ENCODE measurements at regions not wholly inside any gene's neighbourhood (a gene's known extent, or its start where the extent isn't known, plus 50 kb on each side); places are given as distances from the start of the nearest gene placed in this dataset.
A peak's percentile ranks its signal among the peaks of the same experiment; 100 is the strongest.

- no peak for DNase-seq (ENCODE audit: extremely low read depth, low read depth, low spot score)
Measured at GRCh38 chr11:32161293-32161692, 70.4 kb downstream of the RCN1 start.

GRCh38 chr11:32162351-32162750 lies 71.5 kb downstream of the RCN1 start:
- no peak for DNase-seq (ENCODE audit: extremely low read depth, low read depth, low spot score)

- DNase-seq (ENCODE audit: extremely low read depth, low read depth, low spot score): no peak
Measured at GRCh38 chr11:32162906-32163305, 72.0 kb downstream of the RCN1 start.

GRCh38 chr11:32163557-32163956 lies 72.7 kb downstream of the RCN1 start:
- no peak for DNase-seq (ENCODE audit: extremely low read depth, low read depth, low spot score)

GRCh38 chr11:32164836-32165235 lies 74.0 kb downstream of the RCN1 start:
- DNase-seq (ENCODE audit: extremely low read depth, low read depth, low spot score): no peak

GRCh38 chr11:32168924-32169323 lies 78.0 kb downstream of the RCN1 start:
- no peak for DNase-seq (ENCODE audit: extremely low read depth, low read depth, low spot score)

GRCh38 chr11:32171445-32171844 lies 80.6 kb downstream of the RCN1 start:
- DNase-seq (ENCODE audit: extremely low read depth, low read depth, low spot score): no peak

- DNase-seq (ENCODE audit: extremely low read depth, low read depth, low spot score): no peak
Measured at GRCh38 chr11:32172041-32172847, 81.4 kb downstream of the RCN1 start.

GRCh38 chr11:32172848-32173834 lies 82.3 kb downstream of the RCN1 start:
- peak; percentile 20 for DNase-seq (ENCODE audit: extremely low read depth, low read depth, low spot score)

- no peak for DNase-seq (ENCODE audit: extremely low read depth, low read depth, low spot score)
Measured at GRCh38 chr11:32173977-32174376, 83.1 kb downstream of the RCN1 start.

- DNase-seq (ENCODE audit: extremely low read depth, low read depth, low spot score): peak; percentile 63
Measured at GRCh38 chr11:32176223-32176934, 85.5 kb downstream of the RCN1 start.

- no peak for DNase-seq (ENCODE audit: extremely low read depth, low read depth, low spot score)
Measured at GRCh38 chr11:32178692-32179091, 87.8 kb downstream of the RCN1 start.

- no peak for DNase-seq (ENCODE audit: extremely low read depth, low read depth, low spot score)
Measured at GRCh38 chr11:32183512-32183911, 92.6 kb downstream of the RCN1 start.

GRCh38 chr11:32184041-32184722 lies 93.3 kb downstream of the RCN1 start:
- DNase-seq (ENCODE audit: extremely low read depth, low read depth, low spot score): no peak

- DNase-seq (ENCODE audit: extremely low read depth, low read depth, low spot score): no peak
Measured at GRCh38 chr11:32184723-32185376, 94.0 kb downstream of the RCN1 start.

GRCh38 chr11:32186118-32186517 lies 95.2 kb downstream of the RCN1 start:
- DNase-seq (ENCODE audit: extremely low read depth, low read depth, low spot score): no peak

- no peak for DNase-seq (ENCODE audit: extremely low read depth, low read depth, low spot score)
Measured at GRCh38 chr11:32187111-32187510, 96.2 kb downstream of the RCN1 start.

- no peak for DNase-seq (ENCODE audit: extremely low read depth, low read depth, low spot score)
Measured at GRCh38 chr11:32188785-32189184, 97.9 kb downstream of the RCN1 start.

- DNase-seq (ENCODE audit: extremely low read depth, low read depth, low spot score): no peak
Measured at GRCh38 chr11:32196137-32196536, 105.3 kb downstream of the RCN1 start.

GRCh38 chr11:32198053-32198452 lies 107.2 kb downstream of the RCN1 start:
- no peak for DNase-seq (ENCODE audit: extremely low read depth, low read depth, low spot score)

Measured in glomerular endothelial cell (primary cell).